ENCODE measurements at regions not wholly inside any gene's neighbourhood (a gene's known extent, or its start where the extent isn't known, plus 50 kb on each side); places are given as distances from the start of the nearest gene placed in this dataset.

DNA sequence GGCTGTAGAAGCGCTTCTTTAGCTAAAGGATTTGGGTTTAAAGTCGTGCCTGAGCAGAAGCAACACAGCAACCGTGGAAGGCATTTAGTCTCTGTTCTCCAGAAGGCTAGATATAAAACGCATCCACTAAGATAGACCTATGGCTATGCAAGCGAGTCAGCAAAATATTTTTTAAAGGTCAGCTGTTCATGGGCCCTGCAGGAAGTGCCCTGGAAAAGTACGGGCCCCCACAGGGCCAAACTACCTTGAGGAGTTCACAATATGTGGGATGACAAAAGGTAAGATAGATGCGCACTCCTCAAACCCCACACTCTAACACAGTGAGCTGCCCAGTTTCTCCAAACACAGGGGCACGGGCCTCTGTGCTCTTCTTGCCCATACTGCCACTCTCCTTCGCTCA, 261.6 kb downstream of the VPS13C start:
- TF ChIP-seq, protein P1, sequence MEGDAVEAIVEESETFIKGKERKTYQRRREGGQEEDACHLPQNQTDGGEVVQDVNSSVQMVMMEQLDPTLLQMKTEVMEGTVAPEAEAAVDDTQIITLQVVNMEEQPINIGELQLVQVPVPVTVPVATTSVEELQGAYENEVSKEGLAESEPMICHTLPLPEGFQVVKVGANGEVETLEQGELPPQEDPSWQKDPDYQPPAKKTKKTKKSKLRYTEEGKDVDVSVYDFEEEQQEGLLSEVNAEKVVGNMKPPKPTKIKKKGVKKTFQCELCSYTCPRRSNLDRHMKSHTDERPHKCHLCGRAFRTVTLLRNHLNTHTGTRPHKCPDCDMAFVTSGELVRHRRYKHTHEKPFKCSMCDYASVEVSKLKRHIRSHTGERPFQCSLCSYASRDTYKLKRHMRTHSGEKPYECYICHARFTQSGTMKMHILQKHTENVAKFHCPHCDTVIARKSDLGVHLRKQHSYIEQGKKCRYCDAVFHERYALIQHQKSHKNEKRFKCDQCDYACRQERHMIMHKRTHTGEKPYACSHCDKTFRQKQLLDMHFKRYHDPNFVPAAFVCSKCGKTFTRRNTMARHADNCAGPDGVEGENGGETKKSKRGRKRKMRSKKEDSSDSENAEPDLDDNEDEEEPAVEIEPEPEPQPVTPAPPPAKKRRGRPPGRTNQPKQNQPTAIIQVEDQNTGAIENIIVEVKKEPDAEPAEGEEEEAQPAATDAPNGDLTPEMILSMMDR (IDR thresholded peaks at IDR 0.05): no peak
- DNase-seq (ENCODE audit: low spot score) (no peak), ATAC-seq (ENCODE audit: low FRiP score) (no peak)

DNA sequence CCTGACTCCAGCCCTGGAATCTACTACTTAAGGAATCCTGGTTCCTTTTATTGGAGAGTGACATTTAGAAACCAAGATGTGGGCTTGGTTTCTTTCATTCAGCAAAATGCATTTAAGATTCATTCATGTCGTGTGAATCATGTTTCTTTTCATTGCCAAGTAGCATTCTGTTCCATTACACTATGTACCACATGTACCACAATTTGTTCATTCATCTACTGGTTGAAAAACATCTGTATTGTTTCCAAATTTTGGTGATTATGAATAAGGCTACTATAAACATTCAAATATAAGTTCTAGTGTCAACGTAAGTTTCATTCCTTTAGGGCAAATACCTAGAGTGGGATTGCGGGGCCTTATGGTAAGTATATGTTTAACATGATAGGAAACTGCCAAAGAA, 264.2 kb downstream of the VPS13C start:
- no peak for ATAC-seq (ENCODE audit: low FRiP score)
- TF ChIP-seq, protein P1 (IDR thresholded peaks at IDR 0.05): no peak
- no peak for DNase-seq (ENCODE audit: low spot score)

DNA sequence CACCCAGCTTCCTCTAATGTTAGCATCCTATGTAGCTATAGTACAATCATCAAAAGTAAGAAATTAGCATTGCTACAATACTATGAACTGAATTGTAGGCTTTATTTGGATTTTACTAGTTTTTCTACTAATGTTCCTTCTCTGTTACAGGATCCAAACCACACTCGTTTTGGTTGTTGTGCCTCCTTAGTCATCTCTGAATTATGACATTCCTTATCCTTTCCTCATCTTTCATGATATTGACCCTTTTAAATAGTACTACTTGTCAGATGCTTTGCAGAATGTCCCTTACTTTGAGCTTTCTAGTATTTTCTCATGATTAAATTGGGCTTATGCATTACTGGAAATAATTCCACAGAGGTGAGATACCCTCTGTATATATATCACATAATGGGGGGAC, 265.4 kb downstream of the VPS13C start:
- TF ChIP-seq, protein P1 (IDR thresholded peaks at IDR 0.05): no peak
- DNase-seq (ENCODE audit: low spot score) (no peak), ATAC-seq (ENCODE audit: low FRiP score) (no peak)

DNA sequence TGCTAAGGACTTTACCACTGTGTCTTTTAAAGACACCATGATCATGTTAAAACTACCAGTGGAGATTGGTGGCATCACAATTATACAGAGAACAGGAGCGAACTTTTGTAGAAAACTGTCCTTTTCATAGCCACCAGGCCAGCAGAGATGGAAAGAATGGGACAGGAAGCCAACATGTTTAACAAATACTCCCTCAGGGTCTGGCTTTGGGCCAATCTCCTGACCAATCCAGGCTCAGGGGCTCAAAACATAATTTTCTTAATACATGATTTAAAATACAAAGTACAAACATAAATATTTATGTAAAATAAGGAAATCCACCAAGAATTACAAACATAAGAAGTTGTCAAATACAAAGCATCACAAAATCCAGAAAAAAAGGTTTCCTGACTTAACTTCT, 266.0 kb downstream of the VPS13C start:
- ATAC-seq (ENCODE audit: low FRiP score) (no peak), DNase-seq (ENCODE audit: low spot score) (no peak)
- TF ChIP-seq, protein P1 (IDR thresholded peaks at IDR 0.05): no peak

DNA sequence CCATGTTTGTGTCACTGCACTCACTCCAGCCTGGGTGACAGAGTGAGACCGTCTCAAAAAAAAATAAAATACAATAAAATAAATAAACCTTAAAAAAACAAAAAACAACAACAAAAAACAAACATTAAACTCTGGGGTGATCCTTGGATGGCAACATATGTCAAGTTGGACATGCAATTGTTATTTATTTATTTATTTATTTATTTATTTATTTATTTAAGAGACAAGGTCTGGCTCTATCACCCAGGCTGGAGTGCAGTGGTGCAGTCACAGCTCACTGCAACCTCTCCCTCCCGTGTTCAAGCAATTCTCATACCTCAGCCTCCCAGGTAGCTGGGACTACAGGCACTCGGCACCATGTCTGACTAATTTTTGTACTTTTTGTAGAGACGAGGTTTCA, 275.5 kb downstream of the VPS13C start:
- DNase-seq (ENCODE audit: low spot score): no peak
- TF ChIP-seq, protein P1 (IDR thresholded peaks at IDR 0.05): no peak
- ATAC-seq (ENCODE audit: low FRiP score): no peak

DNA sequence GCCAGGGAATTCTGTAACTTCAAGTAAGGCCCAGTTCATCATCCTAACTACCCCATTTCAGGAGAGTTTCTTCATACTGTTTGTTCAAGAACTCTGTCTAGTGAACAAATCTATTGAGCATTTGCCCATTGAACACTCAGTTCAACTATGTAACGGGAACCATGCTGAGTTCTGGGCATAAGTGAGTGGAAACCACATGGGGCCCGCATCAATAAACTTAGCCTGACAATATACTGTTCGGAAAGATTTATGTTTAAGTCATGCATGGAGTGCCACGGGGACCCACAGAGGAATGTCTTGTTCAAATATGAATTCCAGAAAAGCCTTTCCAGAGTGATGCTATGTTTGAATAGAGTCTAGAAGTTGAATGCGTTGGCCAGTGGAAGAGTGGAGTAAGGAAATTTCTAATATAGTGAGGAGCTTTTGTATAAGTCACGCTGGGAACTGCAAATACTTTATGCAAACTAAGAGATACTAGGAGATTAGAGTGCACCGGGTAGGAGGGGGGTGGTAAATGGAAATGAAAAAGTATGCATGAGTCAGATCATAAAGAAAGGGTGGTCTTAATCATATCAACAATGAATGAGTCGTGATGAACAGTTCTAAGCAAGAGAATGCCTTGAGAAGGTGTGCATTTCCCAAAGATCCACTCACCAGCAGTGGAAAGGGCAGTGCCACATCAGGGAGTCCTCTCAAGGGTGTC, 279.8 kb downstream of the VPS13C start:
- DNase-seq (ENCODE audit: low spot score) (no peak), ATAC-seq (ENCODE audit: low FRiP score) (no peak)
- TF ChIP-seq, protein P1 (IDR thresholded peaks at IDR 0.05): no peak

DNA sequence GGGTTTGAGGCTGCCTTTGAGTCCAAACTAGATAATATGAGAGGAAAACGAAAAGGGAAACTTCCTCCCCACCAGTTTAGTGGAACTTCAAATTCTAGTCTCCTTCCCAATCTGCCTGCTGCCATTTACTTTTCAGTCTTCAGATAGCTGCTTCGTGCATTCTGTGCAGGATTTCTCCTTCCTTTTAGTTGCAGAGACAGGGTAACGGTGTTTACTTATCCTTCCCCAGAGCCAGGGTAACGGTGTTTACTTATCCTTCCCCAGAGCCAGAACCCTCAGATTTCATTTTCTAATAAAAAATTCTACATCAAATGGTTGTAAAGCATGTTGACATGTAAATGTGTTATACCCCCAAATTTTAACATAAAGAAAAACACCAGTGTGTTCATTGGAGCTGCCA, 282.6 kb downstream of the VPS13C start:
- DNase-seq (ENCODE audit: low spot score) (no peak), ATAC-seq (ENCODE audit: low FRiP score) (no peak)
- TF ChIP-seq, protein P1 (IDR thresholded peaks at IDR 0.05): no peak
